Activated CD4-positive, alpha-beta T cell treated with anti-CD3 and anti-CD28 coated beads, Interleukin-2, amount 50 U/mL, for 4 hours (primary cell): ENCODE measurements at regions not wholly inside any gene's neighbourhood (a gene's known extent, or its start where the extent isn't known, plus 50 kb on each side); places are given as distances from the start of the nearest gene placed in this dataset.
"Not testable (repeated sequence)": the region's sequence is repeated elsewhere in the genome, so short reads cannot be mapped to it uniquely, and the experiment has no call there.

ENCODE experiments used
- DNase-seq, 2 experiments: peaks; one replicate each; pipeline ENCODE4 v3.0.0-alpha.2; 2020

DNA sequence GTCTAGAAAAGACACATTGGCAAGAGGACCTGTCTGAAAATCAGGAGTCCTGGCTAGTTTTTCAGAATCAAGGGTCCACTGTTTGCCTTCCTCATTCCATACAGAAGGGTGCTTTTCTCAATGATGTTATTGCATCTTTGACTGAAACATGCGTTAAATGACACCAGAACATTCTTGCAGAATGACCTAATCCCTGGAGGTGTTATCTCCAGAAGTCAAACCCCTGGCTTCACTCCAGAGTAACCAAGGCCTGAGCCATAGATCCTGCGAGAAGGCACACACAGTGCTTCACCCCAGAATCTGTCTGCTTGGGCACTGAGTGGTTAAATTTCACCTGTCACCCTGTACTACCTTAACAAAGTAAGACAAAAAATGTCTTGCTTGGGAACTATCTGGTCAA is 1055.2 kb upstream of the FANCL start:
- DNase-seq = no peak

DNA sequence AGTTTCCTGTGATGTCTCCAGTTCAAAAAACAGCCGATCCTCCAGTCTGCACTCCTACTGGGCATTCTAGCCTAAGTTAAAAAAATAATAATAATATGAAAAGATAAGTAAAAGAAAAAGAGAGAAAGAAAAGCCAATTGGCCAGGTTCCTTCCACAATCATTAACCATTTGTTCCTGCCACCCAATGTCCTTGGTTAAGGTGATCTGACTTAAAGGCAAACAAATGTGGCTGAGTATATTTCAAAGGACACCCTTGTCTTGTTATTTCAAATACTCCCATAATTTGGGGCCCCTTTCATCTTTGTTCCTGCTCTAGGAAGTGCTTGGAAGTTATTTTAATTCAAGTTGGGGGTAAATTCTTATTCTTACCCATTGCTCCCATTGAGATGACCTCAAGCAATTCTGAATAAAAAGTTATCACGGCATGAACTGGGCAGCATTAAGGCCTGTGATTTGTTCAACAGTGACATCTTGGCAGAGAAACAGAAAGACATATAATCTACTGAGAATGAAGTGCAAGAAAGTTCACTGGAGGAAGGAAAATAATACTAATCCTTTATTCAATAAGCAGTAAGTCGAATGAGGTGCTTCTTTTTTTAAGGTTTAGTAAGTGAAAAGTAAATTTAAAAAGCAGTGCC is 1054.5 kb upstream of the FANCL start:
- no peak for DNase-seq

DNA sequence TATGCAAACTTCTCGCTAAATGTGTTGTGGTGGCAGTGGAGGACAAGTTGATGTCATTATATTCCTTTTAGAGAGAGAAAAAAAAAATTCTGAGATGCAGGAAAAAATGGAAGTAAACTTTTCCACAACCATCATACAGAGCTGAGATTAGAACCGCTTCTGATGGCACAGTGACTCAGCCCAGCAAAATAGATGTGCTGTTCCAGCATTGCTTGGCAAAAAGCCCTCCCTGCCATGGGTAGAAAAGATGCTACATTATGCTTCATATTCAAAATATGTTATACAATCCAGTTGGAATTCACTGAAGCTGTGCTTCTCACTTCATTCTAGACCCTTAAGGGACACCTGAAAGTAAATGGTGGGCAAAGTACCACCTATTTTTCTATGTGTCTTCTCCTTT is 1047.6 kb upstream of the FANCL start:
- DNase-seq = no peak

- DNase-seq = no peak
These were observed 1041.4 kb upstream of the FANCL start for GRCh38 chr2:59282374-59283057.

DNA sequence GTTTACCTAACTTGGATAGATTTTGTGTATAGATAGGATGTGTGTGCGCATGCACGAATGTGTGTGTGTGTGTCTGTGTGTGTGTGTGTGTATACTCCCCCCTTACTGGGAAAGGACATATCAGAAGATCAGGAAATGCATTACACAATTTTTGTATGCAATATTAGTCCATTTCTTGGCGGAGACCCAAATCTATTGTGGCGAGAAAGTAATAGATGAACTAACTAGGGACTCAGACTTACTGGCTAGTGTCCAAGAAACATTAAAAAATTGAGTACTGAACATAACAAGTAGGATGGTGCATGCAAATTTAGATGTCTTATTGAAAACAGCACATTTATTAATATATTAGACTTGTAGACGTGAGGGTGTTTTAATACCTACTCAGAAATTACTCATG is 1036.5 kb upstream of the FANCL start:
- no peak for DNase-seq

- no peak for DNase-seq
These were observed 1035.8 kb upstream of the FANCL start for GRCh38 chr2:59276917-59277316.

DNA sequence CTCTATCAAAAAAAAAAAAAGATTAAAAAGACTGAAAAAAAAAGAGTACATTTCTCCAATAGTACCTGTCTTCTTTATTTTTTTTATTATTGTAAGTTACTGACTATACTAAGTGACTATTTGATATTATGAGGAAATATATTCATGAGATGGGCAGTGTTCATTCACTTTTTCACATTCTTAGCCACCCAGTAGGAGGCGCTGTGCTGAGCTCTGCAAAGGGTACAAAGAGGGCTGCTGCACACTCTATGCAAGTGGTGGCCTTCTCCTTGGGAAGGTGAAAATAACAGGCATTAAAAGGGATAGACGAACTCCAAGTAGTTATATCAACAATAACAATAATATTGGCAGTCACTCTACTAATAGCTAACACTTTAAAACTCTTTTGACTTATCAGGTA is 1034.9 kb upstream of the FANCL start:
- DNase-seq = no peak

- DNase-seq = no peak
These were observed 1025.3 kb upstream of the FANCL start for GRCh38 chr2:59266453-59266852.

DNA sequence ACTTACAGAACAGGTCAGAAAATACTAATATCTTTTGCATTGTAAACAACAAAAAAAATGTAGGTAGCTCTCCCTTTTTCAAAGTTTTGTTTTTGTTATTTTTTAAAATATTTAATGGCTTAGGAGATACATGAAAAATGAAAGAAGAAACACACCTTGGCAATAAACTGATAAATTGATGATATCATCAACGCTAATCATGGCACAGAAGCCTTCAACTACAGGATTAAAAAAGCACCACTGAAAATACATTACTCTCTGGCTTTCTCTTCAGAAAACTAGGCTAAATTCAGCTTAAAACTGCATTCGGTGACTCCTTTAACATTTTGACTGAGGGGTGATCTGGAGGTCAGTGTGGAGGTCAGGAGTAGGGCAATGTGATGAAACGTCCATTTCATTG is 1018.8 kb upstream of the FANCL start:
- DNase-seq = no peak

GRCh38 chr2:59256290-59256689 is 1015.2 kb upstream of the FANCL start:
- no peak for DNase-seq

DNA sequence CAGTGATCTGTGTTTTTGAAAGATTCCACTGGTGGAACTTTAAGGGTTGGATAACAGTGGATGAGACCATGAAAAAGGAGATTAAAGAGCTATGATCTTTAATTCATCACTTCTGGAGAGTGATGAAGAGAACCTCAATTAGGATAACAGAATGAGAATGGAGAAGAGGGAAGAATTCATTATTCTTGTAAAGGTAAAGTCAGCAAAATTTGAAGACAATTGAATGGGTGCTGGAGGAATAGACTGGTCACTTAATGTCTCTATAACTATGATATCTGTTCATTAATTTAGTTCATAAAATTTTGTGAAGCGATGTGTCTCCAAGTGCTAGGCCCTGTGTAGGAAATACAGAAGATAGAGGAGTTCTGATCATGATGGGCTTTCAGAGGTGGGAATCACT is 1013.2 kb upstream of the FANCL start:
- no peak for DNase-seq

GRCh38 chr2:59250307-59250677 is 1009.2 kb upstream of the FANCL start:
- no peak for DNase-seq

DNA sequence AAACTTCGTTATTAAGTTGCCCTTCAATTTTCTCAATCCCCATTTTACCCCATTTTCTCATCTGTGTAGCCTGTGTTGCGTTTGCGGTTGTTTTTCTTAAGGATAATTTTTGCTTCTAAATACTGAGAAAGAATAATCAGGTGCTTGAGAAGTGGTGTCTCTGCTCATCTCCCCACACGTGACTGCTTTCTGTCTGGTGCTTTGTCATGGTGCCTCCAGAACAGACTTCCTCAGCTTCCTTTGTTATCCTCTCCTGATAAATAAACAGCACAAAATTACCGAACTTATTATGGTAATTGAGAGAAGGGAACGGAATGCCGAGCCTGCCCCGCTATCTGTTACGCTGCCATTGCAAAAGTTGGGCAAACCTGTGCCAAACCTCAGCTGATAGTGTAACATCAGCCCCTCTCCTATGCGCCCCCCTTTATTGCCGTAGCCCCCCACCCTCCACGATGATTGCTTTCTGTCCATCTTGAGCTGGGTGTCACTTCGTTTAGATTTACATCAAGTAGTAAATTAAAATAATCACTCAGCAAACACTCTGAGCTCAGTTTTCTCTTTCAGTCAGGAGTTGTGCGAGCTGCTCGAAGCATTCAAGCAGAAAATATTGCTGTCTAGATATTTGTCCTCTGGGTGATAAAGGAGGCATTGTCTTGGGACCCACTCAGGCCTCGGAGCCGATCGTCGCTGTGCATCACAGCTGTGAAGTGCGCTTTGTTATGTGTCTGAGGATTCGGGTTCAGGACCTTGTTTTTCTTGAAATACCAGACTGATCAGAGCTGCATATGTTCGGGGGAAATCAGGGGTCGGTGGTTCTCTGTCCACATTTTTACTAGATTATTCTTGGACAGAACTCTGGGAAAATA is 1008.5 kb upstream of the FANCL start:
- DNase-seq = no peak

DNA sequence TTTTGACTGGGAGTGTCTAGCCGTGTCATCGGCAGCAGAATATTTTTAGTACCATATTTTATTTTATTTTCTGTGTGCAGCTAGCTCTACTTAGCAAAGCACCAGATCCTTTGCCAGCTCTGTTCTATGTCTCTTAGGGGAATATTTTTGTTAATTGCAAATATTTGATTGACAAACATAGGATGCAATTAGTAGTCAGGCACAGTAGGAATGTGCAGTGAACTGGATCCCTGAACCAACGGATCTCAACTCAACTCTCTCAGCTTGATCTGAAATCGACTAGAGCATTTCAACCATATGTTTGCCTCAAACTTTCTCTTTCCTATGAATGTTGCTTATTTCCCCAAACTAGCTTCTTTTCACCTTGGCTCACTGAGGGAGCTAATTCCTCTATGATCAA is 998.0 kb upstream of the FANCL start:
- no peak for DNase-seq

- DNase-seq = no peak
These were observed 996.2 kb upstream of the FANCL start for GRCh38 chr2:59237311-59237710.

GRCh38 chr2:59236723-59237122 is 995.6 kb upstream of the FANCL start:
- no peak for DNase-seq

GRCh38 chr2:59233920-59234319 is 992.8 kb upstream of the FANCL start:
- no peak for DNase-seq

- DNase-seq = no peak
These were observed 992.3 kb upstream of the FANCL start for GRCh38 chr2:59233448-59233847.

DNA sequence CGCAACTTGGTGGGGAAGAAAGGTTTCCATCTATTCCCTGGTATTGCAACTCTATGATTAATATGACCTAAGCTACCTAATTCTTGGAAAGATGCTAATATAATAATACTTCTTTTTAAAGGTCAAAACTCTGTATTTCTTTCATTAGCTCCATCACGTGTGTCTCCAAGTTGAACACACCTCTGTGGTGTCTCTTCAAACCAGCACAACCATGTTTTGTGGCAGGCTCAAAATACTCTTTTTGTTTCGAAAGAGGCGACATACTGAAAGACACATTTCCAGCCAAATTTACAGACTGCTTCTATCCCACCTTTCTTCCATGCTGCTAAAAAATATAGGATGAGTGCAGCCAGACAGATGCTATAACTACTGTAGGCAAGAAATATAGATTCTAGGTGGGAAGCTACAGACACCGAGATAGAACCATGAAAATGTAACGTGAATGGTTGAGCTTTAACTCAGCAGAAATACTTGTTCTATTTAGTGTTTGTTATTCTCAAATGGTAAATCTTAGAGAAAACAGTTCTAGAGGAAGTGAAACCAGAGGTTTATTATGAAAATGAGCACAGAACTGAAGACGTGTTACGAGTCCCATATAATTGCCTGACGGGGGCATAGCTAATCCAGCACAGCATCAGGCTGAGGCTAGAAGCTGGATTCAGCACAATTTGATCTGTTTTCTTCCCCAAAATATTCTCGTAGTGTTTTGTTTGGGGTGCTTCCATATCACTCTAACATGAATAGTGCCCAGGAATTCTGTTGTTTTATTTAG is 991.5 kb upstream of the FANCL start:
- no peak for DNase-seq

DNA sequence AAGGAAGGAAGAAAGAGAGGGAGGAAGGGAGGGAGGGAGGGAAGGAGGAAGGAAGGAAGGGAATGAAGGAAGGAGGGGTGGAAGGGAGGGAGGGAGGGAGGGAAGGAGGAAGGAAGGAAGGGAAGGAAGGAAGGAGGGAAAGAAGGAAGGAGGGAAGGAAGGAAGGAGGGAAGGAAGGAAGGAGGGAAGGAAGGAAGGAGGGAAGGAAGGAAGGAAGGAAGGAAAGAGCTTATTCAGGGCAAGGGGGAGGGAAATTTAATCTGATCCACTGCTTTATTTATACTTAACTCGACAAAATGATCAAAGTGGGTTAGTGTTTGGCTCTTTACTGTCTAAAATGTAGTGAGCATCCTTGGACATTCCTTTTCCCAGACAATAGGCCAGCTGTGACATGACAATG is 985.2 kb upstream of the FANCL start:
- DNase-seq = not testable (repeated sequence)

DNA sequence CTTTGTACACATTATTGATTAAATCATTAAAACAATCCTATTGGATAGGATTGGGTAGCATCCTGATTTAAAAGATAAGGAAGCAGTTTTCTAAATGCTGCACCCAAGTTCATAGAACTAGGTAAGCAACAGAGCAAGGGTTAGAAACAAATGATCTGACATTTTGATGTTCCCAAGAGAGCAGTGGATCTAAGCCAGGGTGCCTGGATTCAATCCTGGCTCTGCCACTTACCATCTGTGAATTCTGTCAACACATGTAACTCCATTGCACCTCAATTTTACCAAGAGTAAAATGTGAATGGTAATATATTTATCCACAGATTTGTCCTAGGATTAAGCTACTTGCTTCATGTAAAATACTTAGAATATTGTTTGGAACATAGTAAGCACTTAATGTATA is 982.6 kb upstream of the FANCL start:
- no peak for DNase-seq

- DNase-seq = no peak
These were observed 976.2 kb upstream of the FANCL start for GRCh38 chr2:59217360-59217759.

- DNase-seq = no peak
These were observed 965.2 kb upstream of the FANCL start for GRCh38 chr2:59206361-59206760.
